OCI-LY7 (cell line): ENCODE measurements at regions not wholly inside any gene's neighbourhood (a gene's known extent, or its start where the extent isn't known, plus 50 kb on each side); places are given as distances from the start of the nearest gene placed in this dataset.

Experiments used
- EZH2phosphoT487 ChIP-seq: fragments of 200-600 bp; sonication (generic); IDR thresholded peaks from 2 replicates; pipeline ENCODE4 v1.6.1; 2018; ENCODE audit warnings: low read depth, borderline replicate concordance, mild to moderate bottlenecking, mixed run types, antibody characterized with exemption, low read length, moderate library complexity, mixed read lengths
- TF ChIP-seq, protein P1 (sequence below): fragments of 200-600 bp; sonication (generic); conservative IDR thresholded peaks from 2 replicates; pipeline ENCODE4 v1.5.1; 2014; ENCODE audit warnings: mild to moderate bottlenecking, antibody characterized with exemption, low read length, moderate library complexity, mixed read lengths

DNA sequence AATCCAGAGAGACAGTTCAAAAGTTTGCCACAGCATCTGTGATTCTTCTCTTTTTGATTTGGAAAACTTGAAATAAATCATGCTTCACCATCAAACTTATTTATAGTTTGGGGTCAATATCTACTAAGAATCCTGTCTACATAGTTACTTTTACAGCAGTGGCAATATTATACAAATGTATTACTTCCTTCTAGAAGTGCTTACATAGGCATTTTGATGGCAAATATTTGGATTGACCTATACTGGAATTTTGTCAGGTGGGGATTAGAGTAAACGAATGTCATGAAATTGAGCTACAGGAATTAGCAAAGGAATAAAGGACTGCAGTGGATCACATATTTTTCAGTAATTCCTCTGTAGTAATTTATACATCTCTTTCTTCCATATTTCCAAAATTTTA is 1885.5 kb upstream of the ADGRL3 start:
- TF ChIP-seq, protein P1, sequence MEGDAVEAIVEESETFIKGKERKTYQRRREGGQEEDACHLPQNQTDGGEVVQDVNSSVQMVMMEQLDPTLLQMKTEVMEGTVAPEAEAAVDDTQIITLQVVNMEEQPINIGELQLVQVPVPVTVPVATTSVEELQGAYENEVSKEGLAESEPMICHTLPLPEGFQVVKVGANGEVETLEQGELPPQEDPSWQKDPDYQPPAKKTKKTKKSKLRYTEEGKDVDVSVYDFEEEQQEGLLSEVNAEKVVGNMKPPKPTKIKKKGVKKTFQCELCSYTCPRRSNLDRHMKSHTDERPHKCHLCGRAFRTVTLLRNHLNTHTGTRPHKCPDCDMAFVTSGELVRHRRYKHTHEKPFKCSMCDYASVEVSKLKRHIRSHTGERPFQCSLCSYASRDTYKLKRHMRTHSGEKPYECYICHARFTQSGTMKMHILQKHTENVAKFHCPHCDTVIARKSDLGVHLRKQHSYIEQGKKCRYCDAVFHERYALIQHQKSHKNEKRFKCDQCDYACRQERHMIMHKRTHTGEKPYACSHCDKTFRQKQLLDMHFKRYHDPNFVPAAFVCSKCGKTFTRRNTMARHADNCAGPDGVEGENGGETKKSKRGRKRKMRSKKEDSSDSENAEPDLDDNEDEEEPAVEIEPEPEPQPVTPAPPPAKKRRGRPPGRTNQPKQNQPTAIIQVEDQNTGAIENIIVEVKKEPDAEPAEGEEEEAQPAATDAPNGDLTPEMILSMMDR = no peak
- no peak for TF ChIP-seq EZH2phosphoT487
